ENCODE measurements at regions not wholly inside any gene's neighbourhood (a gene's known extent, or its start where the extent isn't known, plus 50 kb on each side); places are given as distances from the start of the nearest gene placed in this dataset.
"Not testable (repeated sequence)": the region's sequence is repeated elsewhere in the genome, so short reads cannot be mapped to it uniquely, and the experiment has no call there.

- DNase-seq, result no peak
These were observed 255.3 kb upstream of the GJE1 start for GRCh38 chr6:141877275-141877983.

DNA sequence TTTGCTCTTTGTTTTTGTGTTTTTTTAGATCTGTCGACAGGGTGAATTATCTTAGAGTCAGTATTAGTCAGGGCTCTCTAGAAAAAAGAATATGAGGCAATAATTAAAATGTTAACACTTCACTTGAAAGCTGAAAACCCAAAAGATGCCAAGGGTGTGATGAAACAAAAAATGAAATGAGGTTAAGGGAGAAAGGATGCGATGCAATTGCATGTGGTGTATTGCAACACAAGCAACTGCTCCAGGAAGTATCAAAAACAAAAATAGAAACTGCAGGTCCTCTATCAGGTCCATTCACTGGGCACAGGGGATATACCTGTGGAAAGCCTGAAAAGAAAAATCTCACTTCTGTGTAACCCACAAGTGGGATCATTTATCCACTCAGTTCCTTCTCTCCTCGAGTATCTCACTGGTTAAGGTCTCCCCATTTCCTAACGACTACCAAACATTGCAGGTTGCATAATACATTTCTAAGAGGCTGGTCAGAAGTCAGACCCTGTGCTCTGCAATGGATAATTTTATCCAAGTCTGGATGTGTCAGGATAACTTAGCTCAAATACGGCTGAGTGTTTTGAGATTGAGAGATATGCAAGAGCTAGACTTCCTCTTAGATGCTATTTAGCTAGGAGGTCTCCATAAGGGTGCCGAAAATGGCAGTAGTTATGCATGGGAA lies 257.7 kb upstream of the GJE1 start:
- no peak for DNase-seq

GRCh38 chr6:141869509-141869908 lies 263.2 kb upstream of the GJE1 start:
- DNase-seq, result not testable (repeated sequence)

GRCh38 chr6:141867767-141868166 lies 265.0 kb upstream of the GJE1 start:
- no peak for DNase-seq

- no peak for DNase-seq
These were observed 265.8 kb upstream of the GJE1 start for GRCh38 chr6:141866731-141867497.

- DNase-seq, result no peak
These were observed 281.7 kb upstream of the GJE1 start for GRCh38 chr6:141851063-141851462.

GRCh38 chr6:141848029-141848890 lies 284.5 kb upstream of the GJE1 start:
- no peak for DNase-seq

DNA sequence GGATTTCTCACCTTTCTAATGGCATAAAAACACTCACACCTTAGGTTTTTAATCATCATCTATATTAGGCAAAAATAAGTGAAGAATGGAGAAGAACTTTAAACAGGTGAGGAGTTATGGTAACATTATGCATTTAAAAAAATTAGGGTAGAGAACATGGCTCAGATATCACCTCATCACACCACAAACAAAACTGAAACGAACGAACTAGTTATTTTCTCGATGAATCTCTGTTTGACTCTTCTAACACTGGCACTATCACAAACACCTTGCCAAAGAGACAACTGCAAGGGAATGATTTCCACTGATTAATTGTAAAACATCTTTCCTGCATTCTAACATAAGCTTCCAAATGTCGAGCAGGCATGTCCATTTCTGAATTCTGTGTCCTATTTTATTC lies 286.1 kb upstream of the GJE1 start:
- DNase-seq, result no peak

- no peak for DNase-seq
These were observed 289.4 kb upstream of the GJE1 start for GRCh38 chr6:141843178-141843834.

GRCh38 chr6:141833001-141833655 lies 299.6 kb upstream of the GJE1 start:
- no peak for DNase-seq

GRCh38 chr6:141830530-141830929 lies 302.2 kb upstream of the GJE1 start:
- DNase-seq, result no peak

DNA sequence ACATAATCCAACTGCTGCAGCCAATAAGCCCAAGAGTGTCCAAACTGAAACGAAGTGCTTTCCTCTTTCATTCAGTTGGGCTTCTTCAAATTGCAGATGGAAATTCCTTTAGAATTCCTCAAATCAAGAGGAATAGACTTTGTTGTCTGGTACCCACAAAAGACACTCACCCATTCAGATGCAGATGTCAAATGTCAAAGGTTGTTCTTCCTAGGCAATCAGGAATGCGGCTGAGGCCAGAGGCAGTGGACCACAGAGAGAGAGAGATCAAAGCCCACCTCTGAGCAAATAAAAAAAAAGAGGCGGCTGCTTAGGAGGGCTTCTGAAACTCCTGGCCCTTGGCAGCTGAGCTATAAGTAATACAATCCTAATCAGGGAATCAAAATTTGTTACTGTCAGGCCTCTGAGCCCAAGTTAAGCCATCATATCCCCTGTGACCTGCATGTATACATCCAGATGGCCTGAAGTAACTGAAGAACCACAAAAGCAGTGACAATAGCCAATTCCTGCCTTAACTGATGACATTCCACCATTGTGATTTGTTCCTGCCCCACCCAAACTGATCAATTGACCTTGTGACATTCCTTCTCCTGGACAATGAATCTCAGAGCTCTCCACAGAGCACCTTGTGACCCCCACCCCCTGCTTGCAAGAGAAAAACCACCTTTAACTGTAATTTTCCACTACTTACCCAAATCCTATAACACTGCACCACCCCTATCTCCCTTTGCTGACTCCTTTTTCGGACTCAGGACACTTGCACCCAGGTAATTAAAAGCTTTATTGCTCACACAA lies 303.0 kb upstream of the GJE1 start:
- DNase-seq, result no peak

- DNase-seq, result no peak
These were observed 308.4 kb upstream of the GJE1 start for GRCh38 chr6:141824350-141824749.

DNA sequence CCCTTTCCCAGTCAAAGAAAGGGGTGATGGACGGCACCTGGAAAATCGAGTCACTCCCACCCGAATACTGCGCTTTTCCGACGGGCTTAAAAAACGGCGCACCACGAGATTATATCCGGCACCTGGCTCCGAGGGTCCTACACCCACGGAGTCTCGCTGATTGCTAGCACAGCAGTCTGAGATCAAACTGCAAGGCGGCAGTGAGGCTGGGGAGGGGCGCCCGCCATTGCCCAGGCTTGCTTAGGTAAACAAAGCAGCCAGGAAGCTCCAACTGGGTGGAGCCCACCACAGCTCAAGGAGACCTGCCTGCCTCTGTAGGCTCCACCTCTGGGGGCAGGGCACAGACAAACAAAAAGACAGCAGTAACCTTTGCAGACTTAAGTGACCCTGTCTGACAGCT lies 317.7 kb upstream of the GJE1 start:
- not testable (repeated sequence) for DNase-seq

- DNase-seq, result peak; percentile 5
These were observed 322.8 kb upstream of the GJE1 start for GRCh38 chr6:141809901-141810300.

DNA sequence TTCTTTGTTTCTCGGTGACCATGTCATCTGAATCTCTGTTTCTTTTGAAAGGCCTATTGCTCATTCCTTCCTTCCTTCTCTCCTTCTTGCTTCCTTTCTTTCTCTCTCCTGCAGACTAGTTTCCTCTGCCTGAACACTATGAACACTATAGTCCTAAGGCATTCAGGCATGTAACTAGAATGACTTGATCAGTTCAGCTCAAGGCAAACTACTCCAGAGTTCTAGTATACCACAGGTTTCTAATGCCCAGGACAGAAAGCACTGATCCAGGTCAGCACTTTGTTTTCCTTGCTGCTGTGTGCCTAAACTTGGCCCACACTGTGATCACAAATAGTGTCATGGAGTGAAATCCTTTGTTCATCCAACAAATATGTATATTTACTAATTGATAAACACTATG lies 324.1 kb upstream of the GJE1 start:
- no peak for DNase-seq

DNA sequence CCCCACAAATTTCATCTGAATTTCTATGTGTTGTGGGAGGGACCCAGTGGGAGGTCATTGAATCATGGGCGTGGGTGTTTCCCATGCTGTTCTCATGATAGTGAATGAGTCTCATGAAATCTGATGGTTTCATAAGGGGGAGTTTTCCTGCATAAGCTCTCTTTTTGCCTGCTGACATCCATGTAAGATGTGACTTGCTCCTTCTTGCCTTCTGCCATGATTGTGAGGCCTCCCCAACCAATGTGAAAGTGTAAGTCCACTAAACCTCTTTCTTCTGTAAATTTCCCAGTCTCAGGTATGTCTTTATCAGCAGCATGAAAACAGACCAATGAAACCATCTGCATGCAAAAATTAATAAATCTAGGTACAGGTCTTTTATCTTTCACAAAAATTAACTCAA lies 331.8 kb upstream of the GJE1 start:
- not testable (repeated sequence) for DNase-seq

DNA sequence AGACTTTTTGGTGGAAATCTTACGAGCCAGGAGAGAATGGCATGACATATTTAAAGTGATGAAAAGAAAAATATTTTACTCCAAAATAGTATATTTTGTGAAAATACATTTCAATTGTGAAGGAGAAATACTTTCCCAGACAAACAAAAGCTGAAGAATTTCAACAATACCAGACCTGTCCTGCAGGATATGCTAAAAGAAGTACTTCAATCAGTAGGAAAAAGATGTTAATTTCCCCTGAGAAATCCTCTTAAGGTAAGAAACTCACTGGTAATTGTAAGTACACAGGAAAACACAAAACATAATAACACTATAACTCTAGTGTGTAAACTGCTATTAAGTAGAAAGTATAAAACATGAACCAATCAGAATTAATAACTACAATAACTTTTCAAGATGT lies 341.8 kb upstream of the GJE1 start:
- no peak for DNase-seq

DNA sequence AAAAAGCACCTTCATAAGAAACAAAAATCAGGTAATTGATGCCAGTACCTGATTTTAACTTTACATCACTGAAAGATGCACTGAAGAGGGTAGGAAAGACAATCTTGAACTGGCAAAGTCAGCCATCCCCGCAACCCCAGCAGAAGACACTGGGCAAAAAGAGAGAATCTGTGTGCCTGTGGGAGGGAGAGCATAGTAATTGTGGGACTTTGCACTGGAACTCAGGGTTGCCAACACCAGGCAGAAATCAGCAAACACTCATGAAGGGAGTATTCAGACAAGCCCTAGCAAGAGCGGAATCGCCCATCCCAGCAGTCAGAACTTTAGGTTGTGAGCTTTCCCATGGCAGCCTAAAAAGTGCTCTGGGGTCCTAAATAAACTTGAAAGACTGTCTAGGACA lies 344.6 kb upstream of the GJE1 start:
- DNase-seq, result no peak

DNA sequence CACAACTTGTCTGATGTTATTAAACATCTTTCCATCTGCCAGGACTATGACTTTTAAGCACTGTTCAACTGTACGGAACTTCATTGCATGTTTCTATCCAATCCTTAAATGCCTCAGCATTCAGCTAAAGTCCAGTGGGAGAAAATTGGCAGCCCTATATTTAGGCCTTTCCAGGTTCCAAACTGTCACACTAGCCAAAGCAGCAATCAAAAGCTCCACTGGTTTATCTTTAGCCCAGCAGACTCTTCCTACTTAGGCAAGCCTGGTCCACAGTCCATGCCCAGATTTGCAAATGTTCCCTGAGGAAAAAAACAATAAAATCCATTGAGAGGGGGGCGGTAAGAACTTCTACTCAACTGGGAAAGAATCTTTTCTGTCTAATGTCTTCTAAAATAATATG lies 349.1 kb upstream of the GJE1 start:
- DNase-seq, result peak; percentile 29

DNA sequence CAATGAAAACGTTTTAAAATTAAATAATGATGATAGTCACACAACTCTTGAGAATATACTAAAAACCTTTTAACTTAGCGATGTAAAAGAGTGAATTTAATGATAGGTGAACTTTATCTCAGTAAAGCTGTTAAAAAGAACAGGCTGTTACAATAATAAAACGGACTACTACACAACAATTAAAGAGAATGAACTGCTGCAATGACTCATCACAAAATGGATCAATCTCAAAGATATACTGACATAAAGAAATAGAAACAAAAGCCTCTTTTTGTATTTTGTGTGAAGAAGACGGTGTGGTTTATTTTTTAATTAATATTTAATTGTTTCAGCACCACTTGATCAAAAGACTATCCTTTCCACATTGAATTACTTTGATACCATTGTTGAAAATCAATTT lies 352.4 kb upstream of the GJE1 start:
- DNase-seq, result no peak

Data from hindlimb muscle (tissue), 1 donor.